Hepatocyte (in vitro differentiated cells): ENCODE measurements at regions not wholly inside any gene's neighbourhood (a gene's known extent, or its start where the extent isn't known, plus 50 kb on each side); places are given as distances from the start of the nearest gene placed in this dataset.

ENCODE experiments used
- DNase-seq: peaks from one replicate; pipeline ENCODE4 v3.0.0-alpha.2; 2016; ENCODE audit warnings: low spot score
- H2AFZ ChIP-seq: fragments of 200-600 bp; sonication (generic); 2 replicates; pipeline ENCODE4 v1.6.0; 2016; ENCODE audit warnings: antibody characterized with exemption, mild to moderate bottlenecking
- H3K27ac ChIP-seq: fragments of 200-600 bp; sonication (generic); 2 replicates; pipeline ENCODE4 v1.5.1; 2016; ENCODE audit warnings: mild to moderate bottlenecking
- H3K27me3 ChIP-seq: fragments of 200-600 bp; sonication (generic); 2 replicates; pipeline ENCODE4 v1.6.1; 2016
- H3K36me3 ChIP-seq: fragments of 200-600 bp; sonication (generic); replicated peaks from 2 replicates; pipeline ENCODE4 v1.5.1; 2016; ENCODE audit warnings: low read depth; ENCODE audit not compliant: insufficient read depth
- H3K4me1 ChIP-seq: fragments of 200-600 bp; sonication (generic); 2 replicates; pipeline ENCODE4 v1.5.1; 2016; ENCODE audit warnings: mild to moderate bottlenecking, moderate library complexity; ENCODE audit not compliant: insufficient read depth
- H3K4me2 ChIP-seq: fragments of 200-600 bp; sonication (generic); 2 replicates; pipeline ENCODE4 v1.6.0; 2016
- H3K4me3 ChIP-seq: fragments of 200-600 bp; sonication (generic); 2 replicates; pipeline ENCODE4 v1.5.1; 2016; ENCODE audit warnings: mild to moderate bottlenecking
- H3K79me2 ChIP-seq: fragments of 200-600 bp; sonication (generic); 2 replicates; pipeline ENCODE4 v1.6.0; 2017; ENCODE audit warnings: mild to moderate bottlenecking
- H3K9me2 ChIP-seq: fragments of 200-600 bp; sonication (generic); replicated peaks from 2 replicates; pipeline ENCODE4 v1.6.0; 2017; ENCODE audit warnings: mild to moderate bottlenecking; ENCODE audit not compliant: insufficient read depth
- H3K9me3 ChIP-seq: fragments of 200-600 bp; sonication (generic); 2 replicates; pipeline ENCODE4 v1.5.1; 2016; ENCODE audit warnings: low read depth, mild to moderate bottlenecking
- H4K20me1 ChIP-seq: fragments of 200-600 bp; sonication (generic); 2 replicates; pipeline ENCODE4 v1.6.0; 2016; ENCODE audit warnings: mild to moderate bottlenecking; ENCODE audit not compliant: insufficient read depth, poor library complexity, severe bottlenecking
- CTCF ChIP-seq: fragments of 200-600 bp; sonication (generic); IDR thresholded peaks from 2 replicates; pipeline ENCODE4 v1.5.1; 2016; ENCODE audit warnings: antibody characterized with exemption, mild to moderate bottlenecking; ENCODE audit not compliant: poor library complexity
- EZH2 ChIP-seq: fragments of 200-600 bp; sonication (generic); IDR thresholded peaks from 2 replicates; pipeline ENCODE4 v1.6.1; 2016; ENCODE audit warnings: antibody characterized with exemption, mild to moderate bottlenecking, borderline replicate concordance
- EZH2phosphoT487 ChIP-seq: fragments of 200-600 bp; sonication (generic); IDR thresholded peaks from one replicate; pipeline ENCODE4 v1.6.1; 2018; ENCODE audit warnings: antibody characterized with exemption, mild to moderate bottlenecking, low read depth, moderate library complexity; ENCODE audit not compliant: unreplicated experiment, severe bottlenecking
- WGBS: methylation state at CpG from one replicate; pipeline ENCODE4 v1.1.6; 2016; ENCODE audit warnings: low lambda C conversion rate; ENCODE audit errors: missing lambda C conversion rate; 5-methylcytosine and 5-hydroxymethylcytosine counted together

DNA sequence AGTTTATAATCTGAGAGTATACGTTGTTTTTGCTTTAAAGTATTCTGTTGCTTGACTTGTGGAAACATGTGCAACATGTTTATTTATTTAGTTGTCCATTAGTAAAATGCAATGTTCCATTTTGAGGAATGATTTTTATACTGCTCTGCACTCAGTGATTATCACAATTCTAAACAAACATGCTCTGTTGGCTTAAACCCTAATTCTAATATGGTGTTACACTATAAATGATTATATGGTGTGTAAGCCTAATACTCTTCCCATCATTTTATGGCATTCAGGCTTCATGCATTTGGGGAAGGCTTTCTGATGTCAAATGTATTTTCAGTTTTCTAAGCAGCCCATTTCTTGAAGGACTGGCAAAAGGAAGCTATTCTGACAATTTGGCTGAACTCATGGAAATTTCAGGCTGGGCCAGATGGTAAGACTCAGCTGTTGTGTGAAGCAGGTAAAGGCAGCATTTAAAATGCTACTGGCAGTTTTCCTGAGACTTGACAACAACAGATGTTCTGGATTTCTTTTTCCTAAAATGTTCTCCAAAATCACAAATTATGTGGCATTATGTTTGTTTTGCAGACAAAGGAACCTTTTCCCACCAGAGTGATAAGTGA is 336.7 kb upstream of the GNPDA2 start:
- no peak overlapping the region for H2AFZ ChIP-seq
- no peaks in the 10 kb centered on the region for H3K4me1 ChIP-seq
- no peak overlapping the region for H3K4me3 ChIP-seq
- H3K79me2 ChIP-seq: no peaks in the 10 kb centered on the region
- TF ChIP-seq CTCF: no peak
- TF ChIP-seq EZH2phosphoT487: peak; percentile 89
- H3K4me2 ChIP-seq: no peak overlapping the region
- WGBS: 54% methylated on average over 1 of the region's 1 CpG
- no peaks in the 10 kb centered on the region for H3K9me3 ChIP-seq
- H3K36me3 ChIP-seq: no peaks in the 10 kb centered on the region
- no peak overlapping the region for H3K27ac ChIP-seq
- peak; percentile 13 for DNase-seq
- no peaks in the 10 kb centered on the region for H3K27me3 ChIP-seq
- no peaks in the 10 kb centered on the region for H4K20me1 ChIP-seq
- H3K9me2 ChIP-seq: no peaks in the 10 kb centered on the region

GRCh38 chr4:45043911-45044310 is 317.6 kb upstream of the GNPDA2 start:
- H4K20me1 ChIP-seq: no peaks in the 10 kb centered on the region
- H3K79me2 ChIP-seq: no peaks in the 10 kb centered on the region
- no peaks in the 10 kb centered on the region for H3K9me2 ChIP-seq
- no peak for DNase-seq
- H3K36me3 ChIP-seq: no peaks in the 10 kb centered on the region
- H3K4me3 ChIP-seq: no peak overlapping the region
- no peaks in the 10 kb centered on the region for H3K9me3 ChIP-seq
- no peak overlapping the region for H3K27ac ChIP-seq
- no peak overlapping the region for H2AFZ ChIP-seq
- no peaks in the 10 kb centered on the region for H3K27me3 ChIP-seq
- no peak for TF ChIP-seq EZH2
- no peak for TF ChIP-seq CTCF
- TF ChIP-seq EZH2phosphoT487: no peak
- no peaks in the 10 kb centered on the region for H3K4me1 ChIP-seq
- 76% methylated on average over 2 of the region's 2 CpGs for WGBS
- H3K4me2 ChIP-seq: no peak overlapping the region

GRCh38 chr4:45036677-45037076 is 310.3 kb upstream of the GNPDA2 start:
- peak; percentile 19 for DNase-seq
- no peaks in the 10 kb centered on the region for H3K27me3 ChIP-seq
- H3K4me3 ChIP-seq: no peak overlapping the region
- H3K9me3 ChIP-seq: no peaks in the 10 kb centered on the region
- H3K79me2 ChIP-seq: no peaks in the 10 kb centered on the region
- H4K20me1 ChIP-seq: no peaks in the 10 kb centered on the region
- no peaks in the 10 kb centered on the region for H3K4me1 ChIP-seq
- no peak overlapping the region for H3K4me2 ChIP-seq
- no peak overlapping the region for H2AFZ ChIP-seq
- no peaks in the 10 kb centered on the region for H3K9me2 ChIP-seq
- 62% methylated on average over 2 of the region's 2 CpGs for WGBS
- no peaks in the 10 kb centered on the region for H3K36me3 ChIP-seq
- TF ChIP-seq CTCF: no peak
- TF ChIP-seq EZH2phosphoT487: no peak
- TF ChIP-seq EZH2: no peak
- H3K27ac ChIP-seq: no peak overlapping the region
